Mesendoderm (in vitro differentiated cells): ENCODE measurements at regions not wholly inside any gene's neighbourhood (a gene's known extent, or its start where the extent isn't known, plus 50 kb on each side); places are given as distances from the start of the nearest gene placed in this dataset.

ENCODE experiments used
- DNase-seq: peaks from one replicate; pipeline ENCODE4 v3.0.0; 2013
- H2AK5ac ChIP-seq: 2 replicates; pipeline ENCODE4 v1.6.1; 2013; ENCODE audit warnings: low read length, inconsistent platforms
- H2BK120ac ChIP-seq: 2 replicates; pipeline ENCODE4 v1.6.1; 2013; ENCODE audit warnings: low read depth, mild to moderate bottlenecking, low read length, moderate library complexity, mixed read lengths
- H2BK15ac ChIP-seq: replicated peaks from 2 replicates; pipeline ENCODE4 v1.6.1; 2013; ENCODE audit warnings: low read depth, mild to moderate bottlenecking, moderate library complexity
- H2BK5ac ChIP-seq: 2 replicates; pipeline ENCODE4 v1.6.1; 2013; ENCODE audit warnings: low read length, inconsistent platforms
- H3K18ac ChIP-seq: 2 replicates; pipeline ENCODE4 v1.6.1; 2013; ENCODE audit warnings: mild to moderate bottlenecking, low read length, mixed read lengths
- H3K23ac ChIP-seq: one replicate; pipeline ENCODE4 v1.6.1; 2013; ENCODE audit warnings: low read length
- H3K27ac ChIP-seq: 2 replicates; pipeline ENCODE4 v1.5.1; 2013; ENCODE audit warnings: low read depth, mild to moderate bottlenecking, inconsistent platforms, low read length, moderate library complexity
- H3K27me3 ChIP-seq: 2 replicates; pipeline ENCODE4 v1.6.1; 2013; ENCODE audit warnings: low read length, control low read depth, mild to moderate bottlenecking, inconsistent platforms; ENCODE audit not compliant: insufficient read depth, poor library complexity
- H3K36me3 ChIP-seq: 2 replicates; pipeline ENCODE4 v1.6.1; 2013; ENCODE audit warnings: low read length, inconsistent platforms; ENCODE audit not compliant: control insufficient read depth, insufficient read depth
- H3K4ac ChIP-seq: one replicate; pipeline ENCODE4 v1.6.1; 2013; ENCODE audit warnings: low read depth, mild to moderate bottlenecking, low read length, moderate library complexity
- H3K4me1 ChIP-seq: 2 replicates; pipeline ENCODE4 v1.6.1; 2013; ENCODE audit warnings: low read depth, low read length, inconsistent platforms; ENCODE audit not compliant: control insufficient read depth
- H3K4me2 ChIP-seq: 2 replicates; pipeline ENCODE4 v1.6.1; 2013; ENCODE audit warnings: low read length
- H3K4me3 ChIP-seq: 2 replicates; pipeline ENCODE4 v1.5.1; 2013; ENCODE audit warnings: mild to moderate bottlenecking, low read length
- H3K56ac ChIP-seq: one replicate; pipeline ENCODE4 v1.6.1; 2013; ENCODE audit warnings: low read length
- H3K79me1 ChIP-seq: 2 replicates; pipeline ENCODE4 v1.6.1; 2013; ENCODE audit warnings: low read length, inconsistent platforms
- H3K79me2 ChIP-seq: 2 replicates; pipeline ENCODE4 v1.6.1; 2013; ENCODE audit warnings: mild to moderate bottlenecking, low read length; ENCODE audit not compliant: control insufficient read depth, insufficient read depth
- H3K9ac ChIP-seq: 2 replicates; pipeline ENCODE4 v1.6.1; 2013; ENCODE audit warnings: low read length, inconsistent platforms
- H4K5ac ChIP-seq: one replicate; pipeline ENCODE4 v1.6.1; 2013; ENCODE audit warnings: low read length
- H4K8ac ChIP-seq: one replicate; pipeline ENCODE4 v1.6.1; 2013; ENCODE audit warnings: low read depth, mild to moderate bottlenecking, control low read depth, low read length, moderate library complexity
- WGBS: extraction: QIAGEN DNeasy Blood & Tissue Kit; methylation state at CpG from one replicate; pipeline ENCODE4 v1.1.7; 2013; ENCODE audit warnings: low lambda C conversion rate, missing lambda C conversion rate; ENCODE audit not compliant: insufficient coverage; ENCODE audit errors: extremely low coverage; 5-methylcytosine and 5-hydroxymethylcytosine counted together

- Histone ChIP-seq H3K27ac (no peak overlapping the region), H3K27me3 (no peaks in the 10 kb centered on the region), H3K23ac (no peak overlapping the region), H3K36me3 (no peaks in the 10 kb centered on the region), H2AK5ac (no peak overlapping the region), H3K9ac (no peak overlapping the region), H3K4me3 (no peak overlapping the region), H3K4me1 (no peaks in the 10 kb centered on the region), H2BK5ac (no peak overlapping the region), H3K18ac (no peak overlapping the region), H3K4me2 (no peak overlapping the region), H3K79me2 (no peaks in the 10 kb centered on the region), H3K56ac (no peak overlapping the region), H4K5ac (no peak overlapping the region), H3K4ac (no peak overlapping the region), H4K8ac (no peak overlapping the region), H3K79me1 (no peaks in the 10 kb centered on the region), H2BK120ac (no peak overlapping the region), H2BK15ac (no peak overlapping the region)
- no peak for DNase-seq
- no CpG with 5 or more reads among the region's 6 CpGs for WGBS
These were observed 186.1 kb upstream of the PRLR start for GRCh38 chr5:35416217-35416988.

DNA sequence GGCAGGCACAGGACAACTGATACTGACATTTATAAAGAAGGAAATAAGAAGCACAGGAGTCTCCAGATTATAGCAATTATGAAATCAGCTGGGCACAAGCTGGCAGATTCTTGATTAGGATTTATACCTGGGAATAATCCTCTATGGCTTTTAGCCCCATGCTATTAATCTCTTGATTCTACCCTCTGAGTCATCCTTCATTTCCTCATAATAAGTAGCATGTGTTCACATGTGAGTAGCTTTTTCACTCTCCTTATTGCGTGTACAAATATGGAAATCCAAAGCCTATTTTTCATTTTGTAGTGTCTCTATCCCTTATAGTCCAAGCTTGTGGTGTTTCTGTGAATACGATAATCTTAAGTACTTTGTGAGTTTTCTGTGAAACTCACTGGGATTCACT lies 185.0 kb upstream of the PRLR start:
- H3K79me2 ChIP-seq, result no peaks in the 10 kb centered on the region
- no peak overlapping the region for H3K9ac ChIP-seq

GRCh38 chr5:35409361-35409760 lies 179.1 kb upstream of the PRLR start:
- Histone ChIP-seq H3K4me3 (no peak overlapping the region), H3K23ac (no peak overlapping the region)
- no CpG with 5 or more reads among the region's 1 CpG for WGBS

More for the DNA sequence above, 185.0 kb upstream of the PRLR start:
- Histone ChIP-seq H4K5ac (no peak overlapping the region), H3K4me1 (no peaks in the 10 kb centered on the region), H3K36me3 (no peaks in the 10 kb centered on the region), H3K79me1 (no peaks in the 10 kb centered on the region), H2AK5ac (no peak overlapping the region), H3K4me2 (no peak overlapping the region), H3K56ac (no peak overlapping the region), H3K27ac (no peak overlapping the region), H3K4ac (no peak overlapping the region), H3K27me3 (no peaks in the 10 kb centered on the region), H2BK15ac (no peak overlapping the region), H2BK120ac (no peak overlapping the region), H3K18ac (no peak overlapping the region), H4K8ac (no peak overlapping the region), H3K23ac (no peak overlapping the region), H2BK5ac (no peak overlapping the region), H3K4me3 (no peak overlapping the region)
- no CpG with 5 or more reads among the region's 2 CpGs for WGBS
- DNase-seq, result no peak

GRCh38 chr5:35408146-35408545 lies 177.9 kb upstream of the PRLR start:
- Histone ChIP-seq H3K79me1 (no peaks in the 10 kb centered on the region), H3K56ac (no peak overlapping the region), H2BK5ac (no peak overlapping the region), H2BK120ac (no peak overlapping the region), H3K36me3 (no peaks in the 10 kb centered on the region), H3K4me3 (no peak overlapping the region), H4K8ac (no peak overlapping the region), H3K4me1 (no peaks in the 10 kb centered on the region), H3K79me2 (no peaks in the 10 kb centered on the region), H3K4ac (no peak overlapping the region), H3K23ac (no peak overlapping the region), H4K5ac (no peak overlapping the region), H2BK15ac (no peak overlapping the region), H3K9ac (no peak overlapping the region), H3K4me2 (no peak overlapping the region), H3K27me3 (no peaks in the 10 kb centered on the region), H3K27ac (no peak overlapping the region), H3K18ac (no peak overlapping the region), H2AK5ac (no peak overlapping the region)
- no peak for DNase-seq
- no CpG with 5 or more reads among the region's 2 CpGs for WGBS

More at GRCh38 chr5:35409361-35409760, 179.1 kb upstream of the PRLR start:
- Histone ChIP-seq H3K27me3 (no peaks in the 10 kb centered on the region), H4K8ac (no peak overlapping the region), H3K4me2 (no peak overlapping the region), H4K5ac (no peak overlapping the region), H3K56ac (no peak overlapping the region), H2BK120ac (no peak overlapping the region), H2AK5ac (no peak overlapping the region), H3K79me1 (no peaks in the 10 kb centered on the region), H3K18ac (no peak overlapping the region), H3K27ac (no peak overlapping the region), H3K79me2 (no peaks in the 10 kb centered on the region), H2BK15ac (no peak overlapping the region), H3K9ac (no peak overlapping the region), H3K4me1 (no peaks in the 10 kb centered on the region), H3K36me3 (no peaks in the 10 kb centered on the region), H3K4ac (no peak overlapping the region), H2BK5ac (no peak overlapping the region)
- no peak for DNase-seq

DNA sequence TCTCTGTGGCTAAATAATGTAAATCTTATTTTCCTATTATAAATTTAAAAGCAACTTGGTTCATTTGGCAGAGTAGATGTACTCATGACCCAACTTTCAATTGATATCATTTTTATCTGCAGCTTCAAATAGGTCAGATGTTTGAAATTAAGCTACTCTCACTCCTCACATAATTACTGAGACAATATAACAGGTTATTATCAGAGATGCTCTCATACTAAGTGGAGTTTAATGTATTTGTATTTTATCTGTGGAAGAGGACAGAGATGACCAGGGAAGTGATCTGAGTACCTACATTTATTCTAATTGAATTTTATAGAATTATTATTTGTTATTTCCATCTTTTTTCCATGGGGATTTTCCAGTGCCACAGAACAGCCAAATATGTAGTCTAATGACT lies 177.4 kb upstream of the PRLR start:
- no peak overlapping the region for H3K27ac ChIP-seq
- H3K79me2 ChIP-seq, result no peaks in the 10 kb centered on the region
- no peak overlapping the region for H3K9ac ChIP-seq
- H4K8ac ChIP-seq, result no peak overlapping the region
- no peak overlapping the region for H3K18ac ChIP-seq
- H3K23ac ChIP-seq, result no peak overlapping the region
- no peak overlapping the region for H2AK5ac ChIP-seq
- H2BK5ac ChIP-seq, result no peak overlapping the region
- no peak overlapping the region for H2BK15ac ChIP-seq
- no peaks in the 10 kb centered on the region for H3K4me1 ChIP-seq
- no peak overlapping the region for H3K4ac ChIP-seq
- no peaks in the 10 kb centered on the region for H3K36me3 ChIP-seq
- no peak overlapping the region for H4K5ac ChIP-seq
- H3K56ac ChIP-seq, result no peak overlapping the region
- no peak for DNase-seq
- H3K4me2 ChIP-seq, result no peak overlapping the region
- H2BK120ac ChIP-seq, result no peak overlapping the region
- no peaks in the 10 kb centered on the region for H3K27me3 ChIP-seq
- H3K4me3 ChIP-seq, result no peak overlapping the region
- no peaks in the 10 kb centered on the region for H3K79me1 ChIP-seq

GRCh38 chr5:35405938-35406337 lies 175.7 kb upstream of the PRLR start:
- Histone ChIP-seq H3K4me3 (no peak overlapping the region), H3K36me3 (no peaks in the 10 kb centered on the region), H3K9ac (no peak overlapping the region), H4K8ac (no peak overlapping the region), H3K27ac (no peak overlapping the region), H3K18ac (no peak overlapping the region), H2BK5ac (no peak overlapping the region), H3K79me1 (no peaks in the 10 kb centered on the region), H2BK15ac (no peak overlapping the region), H3K27me3 (no peaks in the 10 kb centered on the region), H3K4ac (no peak overlapping the region), H2AK5ac (no peak overlapping the region), H3K56ac (no peak overlapping the region), H2BK120ac (no peak overlapping the region), H3K4me1 (no peaks in the 10 kb centered on the region), H3K4me2 (no peak overlapping the region), H3K79me2 (no peaks in the 10 kb centered on the region), H4K5ac (no peak overlapping the region), H3K23ac (no peak overlapping the region)
- no peak for DNase-seq
- no CpG with 5 or more reads among the region's 15 CpGs for WGBS
